ENCODE measurements at regions not wholly inside any gene's neighbourhood (a gene's known extent, or its start where the extent isn't known, plus 50 kb on each side); places are given as distances from the start of the nearest gene placed in this dataset.

DNA sequence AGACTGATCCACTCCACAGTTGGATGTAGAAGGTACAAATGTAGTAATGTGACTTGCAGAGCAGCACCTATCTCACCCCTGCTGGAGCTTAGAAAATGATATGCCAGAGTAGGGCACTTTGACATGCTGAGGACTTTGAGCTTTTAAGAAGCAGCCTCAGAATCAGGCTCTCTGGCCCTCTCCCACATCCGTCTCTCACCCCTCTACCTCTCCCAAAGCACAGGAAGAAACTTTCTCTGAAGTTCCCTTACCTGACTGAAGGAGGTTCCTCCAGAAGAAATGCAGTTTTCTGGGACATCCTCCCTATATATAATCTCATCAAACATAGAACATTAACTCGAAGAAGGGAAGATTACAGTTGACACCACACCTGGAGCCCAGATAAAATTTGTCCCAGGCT lies 98.4 kb upstream of the PEX5L start:
- TF ChIP-seq POLR2A (IDR thresholded peaks at IDR 0.05) (no peak), CTCF (IDR thresholded peaks at IDR 0.05) (no peak)
